GM21825 (cell line): ENCODE measurements at regions not wholly inside any gene's neighbourhood (a gene's known extent, or its start where the extent isn't known, plus 50 kb on each side); places are given as distances from the start of the nearest gene placed in this dataset.
"Not testable (repeated sequence)": the region's sequence is repeated elsewhere in the genome, so short reads cannot be mapped to it uniquely, and the experiment has no call there.

ENCODE experiments used
- ATAC-seq: cut with Tn5 transposase; IDR thresholded peaks from one replicate; pipeline ENCODE4 v1.9.1; 2021; ENCODE audit warnings: mild to moderate bottlenecking, moderate library complexity; ENCODE audit not compliant: unreplicated experiment

- no peak for ATAC-seq
These were observed 135.7 kb downstream of the IGF1 start for GRCh38 chr12:102344691-102345090.

- ATAC-seq: no peak
These were observed 136.8 kb downstream of the IGF1 start for GRCh38 chr12:102343361-102344121.

- ATAC-seq: no peak
These were observed 137.9 kb downstream of the IGF1 start for GRCh38 chr12:102342281-102343006.

GRCh38 chr12:102334765-102335164, 137.1 kb upstream of the PMCH start:
- ATAC-seq: no peak

GRCh38 chr12:102331419-102331818, 133.8 kb upstream of the PMCH start:
- ATAC-seq: no peak

- no peak for ATAC-seq
These were observed 132.2 kb upstream of the PMCH start for GRCh38 chr12:102329883-102330282.

GRCh38 chr12:102326982-102327381, 129.3 kb upstream of the PMCH start:
- no peak for ATAC-seq

- not testable (repeated sequence) for ATAC-seq
These were observed 127.5 kb upstream of the PMCH start for GRCh38 chr12:102325108-102325507.

- ATAC-seq: no peak
These were observed 126.2 kb upstream of the PMCH start for GRCh38 chr12:102323799-102324198.

- no peak for ATAC-seq
These were observed 124.6 kb upstream of the PMCH start for GRCh38 chr12:102322254-102322653.

- no peak for ATAC-seq
These were observed 123.9 kb upstream of the PMCH start for GRCh38 chr12:102321305-102322082.

- no peak for ATAC-seq
These were observed 119.5 kb upstream of the PMCH start for GRCh38 chr12:102317155-102317554.

GRCh38 chr12:102316723-102317122, 119.1 kb upstream of the PMCH start:
- ATAC-seq: no peak

- ATAC-seq: no peak
These were observed 117.2 kb upstream of the PMCH start for GRCh38 chr12:102314821-102315220.

GRCh38 chr12:102313116-102313971, 115.7 kb upstream of the PMCH start:
- ATAC-seq: not testable (repeated sequence)

- ATAC-seq: no peak
These were observed 107.9 kb upstream of the PMCH start for GRCh38 chr12:102305486-102305885.

- ATAC-seq: not testable (repeated sequence)
These were observed 107.0 kb upstream of the PMCH start for GRCh38 chr12:102304667-102305066.

GRCh38 chr12:102302553-102302952, 104.9 kb upstream of the PMCH start:
- no peak for ATAC-seq

GRCh38 chr12:102301547-102301946, 103.9 kb upstream of the PMCH start:
- ATAC-seq: no peak

- ATAC-seq: peak; percentile 89
These were observed 103.3 kb upstream of the PMCH start for GRCh38 chr12:102300824-102301461.
